Trophoblast cell (in vitro differentiated cells and primary cell): ENCODE measurements at regions not wholly inside any gene's neighbourhood (a gene's known extent, or its start where the extent isn't known, plus 50 kb on each side); places are given as distances from the start of the nearest gene placed in this dataset.

ENCODE experiments used
- DNase-seq, 2 donors: peaks; one replicate each; pipeline ENCODE4 v3.0.0-alpha.2; 2016
- H2AFZ ChIP-seq: 2 replicates; pipeline ENCODE4 v1.6.1; 2013; ENCODE audit warnings: low read length, moderate library complexity, mild to moderate bottlenecking; ENCODE audit not compliant: insufficient read depth, poor library complexity
- H2AK5ac ChIP-seq: 2 replicates; pipeline ENCODE4 v1.6.1; 2013; ENCODE audit warnings: mild to moderate bottlenecking, low read length
- H2BK120ac ChIP-seq: 2 replicates; pipeline ENCODE4 v1.6.1; 2013; ENCODE audit warnings: low read length, mild to moderate bottlenecking, moderate library complexity; ENCODE audit not compliant: insufficient read depth, poor library complexity
- H2BK12ac ChIP-seq: 2 replicates; pipeline ENCODE4 v1.6.1; 2013; ENCODE audit warnings: mild to moderate bottlenecking, low read length, moderate library complexity
- H2BK5ac ChIP-seq: 2 replicates; pipeline ENCODE4 v1.6.1; 2013; ENCODE audit warnings: low read length, low read depth, moderate library complexity, mild to moderate bottlenecking; ENCODE audit not compliant: poor library complexity
- H3K14ac ChIP-seq: 2 replicates; pipeline ENCODE4 v1.6.1; 2013; ENCODE audit warnings: mild to moderate bottlenecking, low read length
- H3K18ac ChIP-seq: 2 replicates; pipeline ENCODE4 v1.6.1; 2013; ENCODE audit warnings: mild to moderate bottlenecking, low read length
- H3K23ac ChIP-seq: 2 replicates; pipeline ENCODE4 v1.6.1; 2013; ENCODE audit warnings: low read length
- H3K27ac ChIP-seq: 2 replicates; pipeline ENCODE4 v1.5.1; 2013; ENCODE audit warnings: low read depth, mild to moderate bottlenecking, inconsistent platforms, low read length, moderate library complexity
- H3K27me3 ChIP-seq: 2 replicates; pipeline ENCODE4 v1.6.1; 2013; ENCODE audit warnings: inconsistent platforms, mild to moderate bottlenecking, low read length, moderate library complexity; ENCODE audit not compliant: insufficient read depth
- H3K36me3 ChIP-seq, 2 experiments: 1 replicate in 1 of 2; 2 replicates in 1 of 2; pipeline ENCODE4 v1.6.1; 2013; ENCODE audit warnings: low read length in 2 of 2, mild to moderate bottlenecking in 2 of 2, moderate library complexity in 1 of 2; ENCODE audit not compliant: insufficient read depth in 2 of 2, control insufficient read depth in 1 of 2
- H3K4ac ChIP-seq: 2 replicates; pipeline ENCODE4 v1.6.1; 2013; ENCODE audit warnings: low read depth, mild to moderate bottlenecking, low read length, moderate library complexity
- H3K4me1 ChIP-seq, 2 experiments: 1 replicate in 1 of 2; 2 replicates in 1 of 2; pipeline ENCODE4 v1.6.1; 2013; ENCODE audit warnings: low read length in 2 of 2, mild to moderate bottlenecking in 2 of 2, moderate library complexity in 1 of 2; ENCODE audit not compliant: insufficient read depth in 2 of 2, control insufficient read depth in 1 of 2
- H3K4me2 ChIP-seq: 2 replicates; pipeline ENCODE4 v1.6.1; 2013; ENCODE audit warnings: inconsistent platforms, mild to moderate bottlenecking, low read length, moderate library complexity
- H3K4me3 ChIP-seq: 2 replicates; pipeline ENCODE4 v1.5.1; 2013; ENCODE audit warnings: mild to moderate bottlenecking, low read depth, low read length, inconsistent platforms
- H3K79me1 ChIP-seq: one replicate; pipeline ENCODE4 v1.6.1; 2013; ENCODE audit warnings: low read length
- H3K79me2 ChIP-seq: 2 replicates; pipeline ENCODE4 v1.6.1; 2013; ENCODE audit warnings: low read length, mild to moderate bottlenecking; ENCODE audit not compliant: control insufficient read depth, insufficient read depth, poor library complexity
- H3K9ac ChIP-seq: 2 replicates; pipeline ENCODE4 v1.6.1; 2013; ENCODE audit warnings: mild to moderate bottlenecking, low read length
- H3K9me3 ChIP-seq: 2 replicates; pipeline ENCODE4 v1.6.1; 2013; ENCODE audit warnings: low read depth, mild to moderate bottlenecking, control low read depth, inconsistent platforms, low read length; ENCODE audit not compliant: insufficient read depth
- H4K12ac ChIP-seq: 2 replicates; pipeline ENCODE4 v1.6.1; 2013; ENCODE audit warnings: low read depth, mild to moderate bottlenecking, low read length, moderate library complexity
- H4K8ac ChIP-seq: 2 replicates; pipeline ENCODE4 v1.6.1; 2013; ENCODE audit warnings: low read depth, mild to moderate bottlenecking, low read length, moderate library complexity
- H4K91ac ChIP-seq: one replicate; pipeline ENCODE4 v1.6.1; 2013; ENCODE audit warnings: low read depth, mild to moderate bottlenecking, low read length, moderate library complexity
- WGBS: extraction: QIAGEN DNeasy Blood & Tissue Kit; methylation state at CpG from one replicate; pipeline ENCODE4 v1.1.7; 2013; ENCODE audit warnings: missing lambda C conversion rate; ENCODE audit not compliant: insufficient read length, insufficient coverage; ENCODE audit errors: extremely low coverage; 5-methylcytosine and 5-hydroxymethylcytosine counted together

GRCh38 chr3:150135287-150135721 is 164.6 kb upstream of the PFN2 start:
- Histone ChIP-seq H2AFZ (no peak overlapping the region), H2AK5ac (no peak overlapping the region), H3K36me3 (no peaks in the 10 kb centered on the region), H3K4ac (no peak overlapping the region), H3K4me1 (peaks cover 0 to 5% of the 10 kb centered on the region in 2 experiments), H3K23ac (no peak overlapping the region), H3K27me3 (no peaks in the 10 kb centered on the region), H3K18ac (no peak overlapping the region), H3K79me2 (no peaks in the 10 kb centered on the region), H3K4me3 (no peak overlapping the region), H4K8ac (no peak overlapping the region), H3K4me2 (no peak overlapping the region), H3K79me1 (no peaks in the 10 kb centered on the region), H2BK12ac (no peak overlapping the region), H4K91ac (no peak overlapping the region), H3K9ac (no peak overlapping the region), H2BK5ac (no peak overlapping the region), H3K14ac (no peak overlapping the region), H4K12ac (no peak overlapping the region), H3K9me3 (no peaks in the 10 kb centered on the region), H2BK120ac (no peak overlapping the region), H3K27ac (no peak overlapping the region)
- no CpG with 5 or more reads among the region's 1 CpG for WGBS
- no peak for DNase-seq

GRCh38 chr3:150133293-150133692 is 162.6 kb upstream of the PFN2 start:
- no peak overlapping the region for H3K4me2 ChIP-seq
- no peak overlapping the region for H3K23ac ChIP-seq
- H3K27ac ChIP-seq, result no peak overlapping the region
- H4K91ac ChIP-seq, result no peak overlapping the region
- H4K12ac ChIP-seq, result no peak overlapping the region
- H2BK12ac ChIP-seq, result no peak overlapping the region
- no peak overlapping the region for H3K4ac ChIP-seq
- H3K79me2 ChIP-seq, result no peaks in the 10 kb centered on the region
- no peak overlapping the region for H3K18ac ChIP-seq
- DNase-seq, result no peak
- H2AK5ac ChIP-seq, result no peak overlapping the region
- H3K27me3 ChIP-seq, result no peaks in the 10 kb centered on the region
- no peaks in the 10 kb centered on the region for H3K9me3 ChIP-seq
- H3K79me1 ChIP-seq, result no peaks in the 10 kb centered on the region
- H3K14ac ChIP-seq, result no peak overlapping the region
- WGBS, result no CpG with 5 or more reads among the region's 2 CpGs
- no peak overlapping the region for H2AFZ ChIP-seq
- H2BK120ac ChIP-seq, result no peak overlapping the region
- no peak overlapping the region for H2BK5ac ChIP-seq
- H4K8ac ChIP-seq, result no peak overlapping the region
- H3K4me3 ChIP-seq, result no peak overlapping the region
- H3K9ac ChIP-seq, result no peak overlapping the region
- H3K4me1 ChIP-seq, result peaks cover 4 to 5% of the 10 kb centered on the region in 2 experiments
- H3K36me3 ChIP-seq, result no peaks in the 10 kb centered on the region

- Histone ChIP-seq H3K4me2 (no peak overlapping the region), H2AK5ac (no peak overlapping the region), H3K79me1 (no peaks in the 10 kb centered on the region), H3K27ac (no peak overlapping the region), H3K14ac (no peak overlapping the region), H2AFZ (no peak overlapping the region), H3K36me3 (no peaks in the 10 kb centered on the region), H3K27me3 (no peaks in the 10 kb centered on the region), H4K12ac (no peak overlapping the region), H3K4me1 (peaks cover 5 to 6% of the 10 kb centered on the region in 2 experiments), H3K79me2 (no peaks in the 10 kb centered on the region), H3K4ac (no peak overlapping the region), H2BK120ac (no peak overlapping the region), H4K91ac (no peak overlapping the region), H2BK5ac (no peak overlapping the region), H4K8ac (no peak overlapping the region), H3K18ac (no peak overlapping the region), H3K9ac (no peak overlapping the region), H2BK12ac (no peak overlapping the region), H3K4me3 (no peak overlapping the region), H3K23ac (no peak overlapping the region), H3K9me3 (no peaks in the 10 kb centered on the region)
- no CpG with 5 or more reads among the region's 6 CpGs for WGBS
- peak in 1 of 2 donors; percentile 10 for DNase-seq
Measured at GRCh38 chr3:150132101-150132749, 161.5 kb upstream of the PFN2 start.

- no peak overlapping the region for H3K4me2 ChIP-seq
- no peak overlapping the region for H2BK12ac ChIP-seq
- no peak overlapping the region for H4K12ac ChIP-seq
- H3K79me2 ChIP-seq, result no peaks in the 10 kb centered on the region
- no peak overlapping the region for H3K18ac ChIP-seq
- H2BK5ac ChIP-seq, result no peak overlapping the region
- H2AFZ ChIP-seq, result no peak overlapping the region
- no peak for DNase-seq
- no CpG with 5 or more reads among the region's 3 CpGs for WGBS
- no peak overlapping the region for H4K91ac ChIP-seq
- no peak overlapping the region for H3K23ac ChIP-seq
- H3K4me1 ChIP-seq, result peaks cover 6% of the 10 kb centered on the region in 2 experiments
- H3K4me3 ChIP-seq, result no peak overlapping the region
- no peak overlapping the region for H3K14ac ChIP-seq
- H3K4ac ChIP-seq, result no peak overlapping the region
- no peak overlapping the region for H3K9ac ChIP-seq
- H3K36me3 ChIP-seq, result no peaks in the 10 kb centered on the region
- no peaks in the 10 kb centered on the region for H3K79me1 ChIP-seq
- no peak overlapping the region for H2BK120ac ChIP-seq
- H2AK5ac ChIP-seq, result no peak overlapping the region
- H3K9me3 ChIP-seq, result no peaks in the 10 kb centered on the region
- H4K8ac ChIP-seq, result no peak overlapping the region
- H3K27me3 ChIP-seq, result no peaks in the 10 kb centered on the region
- H3K27ac ChIP-seq, result no peak overlapping the region
Measured at GRCh38 chr3:150131663-150132062, 161.0 kb upstream of the PFN2 start.
